IPS-NIHi11 (cell line): ENCODE measurements at regions not wholly inside any gene's neighbourhood (a gene's known extent, or its start where the extent isn't known, plus 50 kb on each side); places are given as distances from the start of the nearest gene placed in this dataset.

Experiments
- DNase-seq: peaks from one replicate; pipeline ENCODE4 v3.0.0; 2012; ENCODE audit warnings: mixed read lengths, low spot score

GRCh38 chr1:22221233-22221780 is 78.4 kb upstream of the WNT4 start:
- no peak for DNase-seq

GRCh38 chr1:22222723-22223122 is 79.8 kb upstream of the WNT4 start:
- DNase-seq, result no peak

- DNase-seq, result no peak
Measured at GRCh38 chr1:22223176-22223575, 80.3 kb upstream of the WNT4 start.

- no peak for DNase-seq
Measured at GRCh38 chr1:22224091-22224490, 81.2 kb upstream of the WNT4 start.

GRCh38 chr1:22224631-22225030 is 81.7 kb upstream of the WNT4 start:
- no peak for DNase-seq

- DNase-seq, result peak; percentile 57
Measured at GRCh38 chr1:22225858-22226589, 83.1 kb upstream of the WNT4 start.

- DNase-seq, result no peak
Measured at GRCh38 chr1:22228074-22228473, 85.2 kb upstream of the WNT4 start.

GRCh38 chr1:22228505-22228911 is 85.6 kb upstream of the WNT4 start:
- DNase-seq, result no peak

GRCh38 chr1:22229379-22229778 is 86.5 kb upstream of the WNT4 start:
- no peak for DNase-seq

- no peak for DNase-seq
Measured at GRCh38 chr1:22231068-22231593, 88.2 kb upstream of the WNT4 start.

GRCh38 chr1:22231995-22232690 is 89.2 kb upstream of the WNT4 start:
- DNase-seq, result no peak

GRCh38 chr1:22233222-22233621 is 90.3 kb upstream of the WNT4 start:
- DNase-seq, result no peak

GRCh38 chr1:22234476-22235030 is 91.7 kb upstream of the WNT4 start:
- DNase-seq, result no peak

GRCh38 chr1:22236166-22236565 is 93.3 kb upstream of the WNT4 start:
- DNase-seq, result no peak

- DNase-seq, result no peak
Measured at GRCh38 chr1:22236900-22237299, 94.0 kb upstream of the WNT4 start.

GRCh38 chr1:22237433-22238093 is 94.7 kb upstream of the WNT4 start:
- DNase-seq, result no peak

- DNase-seq, result no peak
Measured at GRCh38 chr1:22238356-22239224, 95.7 kb upstream of the WNT4 start.

- DNase-seq, result no peak
Measured at GRCh38 chr1:22239378-22239777, 96.5 kb upstream of the WNT4 start.

- no peak for DNase-seq
Measured at GRCh38 chr1:22241250-22241649, 98.4 kb upstream of the WNT4 start.

GRCh38 chr1:22241811-22242210 is 98.9 kb upstream of the WNT4 start:
- DNase-seq, result no peak

- no peak for DNase-seq
Measured at GRCh38 chr1:22245100-22245650, 102.3 kb upstream of the WNT4 start.
